GM12873 (cell line): ENCODE measurements at regions not wholly inside any gene's neighbourhood (a gene's known extent, or its start where the extent isn't known, plus 50 kb on each side); places are given as distances from the start of the nearest gene placed in this dataset.
A peak's percentile ranks its signal among the peaks of the same experiment; 100 is the strongest.

Experiments used
- TF ChIP-seq, protein P1 (sequence below): IDR thresholded peaks from 2 replicates; pipeline ENCODE4 v1.5.1; 2012; ENCODE audit warnings: low read depth, mild to moderate bottlenecking, moderate library complexity, low read length, control low read depth; ENCODE audit not compliant: insufficient read depth; ENCODE audit errors: missing control alignments

- TF ChIP-seq, protein P1, sequence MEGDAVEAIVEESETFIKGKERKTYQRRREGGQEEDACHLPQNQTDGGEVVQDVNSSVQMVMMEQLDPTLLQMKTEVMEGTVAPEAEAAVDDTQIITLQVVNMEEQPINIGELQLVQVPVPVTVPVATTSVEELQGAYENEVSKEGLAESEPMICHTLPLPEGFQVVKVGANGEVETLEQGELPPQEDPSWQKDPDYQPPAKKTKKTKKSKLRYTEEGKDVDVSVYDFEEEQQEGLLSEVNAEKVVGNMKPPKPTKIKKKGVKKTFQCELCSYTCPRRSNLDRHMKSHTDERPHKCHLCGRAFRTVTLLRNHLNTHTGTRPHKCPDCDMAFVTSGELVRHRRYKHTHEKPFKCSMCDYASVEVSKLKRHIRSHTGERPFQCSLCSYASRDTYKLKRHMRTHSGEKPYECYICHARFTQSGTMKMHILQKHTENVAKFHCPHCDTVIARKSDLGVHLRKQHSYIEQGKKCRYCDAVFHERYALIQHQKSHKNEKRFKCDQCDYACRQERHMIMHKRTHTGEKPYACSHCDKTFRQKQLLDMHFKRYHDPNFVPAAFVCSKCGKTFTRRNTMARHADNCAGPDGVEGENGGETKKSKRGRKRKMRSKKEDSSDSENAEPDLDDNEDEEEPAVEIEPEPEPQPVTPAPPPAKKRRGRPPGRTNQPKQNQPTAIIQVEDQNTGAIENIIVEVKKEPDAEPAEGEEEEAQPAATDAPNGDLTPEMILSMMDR, result no peak
Observed at GRCh38 chr4:161254375-161254774, 909.4 kb downstream of the FSTL5 start.

- TF ChIP-seq, protein P1, result peak; percentile 78
Observed at GRCh38 chr4:161252520-161253141, 911.2 kb downstream of the FSTL5 start.

GRCh38 chr4:161249779-161250440, 913.9 kb downstream of the FSTL5 start:
- TF ChIP-seq, protein P1, result no peak

GRCh38 chr4:161248880-161249279, 914.9 kb downstream of the FSTL5 start:
- TF ChIP-seq, protein P1, result no peak

DNA sequence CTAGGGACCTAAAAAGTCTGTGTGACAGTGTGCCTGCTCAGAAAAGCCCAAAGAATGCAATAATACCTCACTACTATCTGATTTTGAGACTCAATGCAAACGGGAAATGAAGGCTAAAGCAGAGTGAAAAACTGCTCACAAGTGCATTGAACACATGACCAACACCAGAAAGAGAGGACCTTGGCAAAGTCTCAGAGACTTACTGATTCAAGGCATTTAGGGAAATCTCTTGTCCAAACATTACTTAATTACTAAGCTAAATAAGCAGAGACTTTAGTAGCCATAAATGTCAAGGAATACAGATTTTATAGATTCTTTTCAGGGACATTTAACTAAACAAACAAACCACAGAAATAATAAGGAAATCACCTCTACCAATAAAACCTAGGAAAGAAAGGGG, 916.0 kb downstream of the FSTL5 start:
- TF ChIP-seq, protein P1, result no peak

- TF ChIP-seq, protein P1, result no peak
Observed at GRCh38 chr4:161238033-161238432, 925.8 kb downstream of the FSTL5 start.

- TF ChIP-seq, protein P1, result no peak
Observed at GRCh38 chr4:161237495-161237894, 926.3 kb downstream of the FSTL5 start.
